OCI-LY1 (cell line): ENCODE measurements at regions not wholly inside any gene's neighbourhood (a gene's known extent, or its start where the extent isn't known, plus 50 kb on each side); places are given as distances from the start of the nearest gene placed in this dataset.

Experiments used
- H2AFZ ChIP-seq: fragments of 200-600 bp; sonication (generic), shearing (Covaris generic); 2 replicates; pipeline ENCODE4 v1.6.0; 2014; ENCODE audit warnings: antibody characterized with exemption, mild to moderate bottlenecking, low read length
- H3F3A ChIP-seq: fragments of 200-600 bp; sonication (generic), shearing (Covaris generic); 2 replicates; pipeline ENCODE4 v1.6.0; 2014; ENCODE audit warnings: mild to moderate bottlenecking, antibody characterized with exemption, low read length, moderate library complexity; ENCODE audit not compliant: insufficient read depth
- H3K27ac ChIP-seq: fragments of 200-600 bp; sonication (generic); 2 replicates; pipeline ENCODE4 v1.5.1; 2014; ENCODE audit warnings: low read length, mixed run types, mild to moderate bottlenecking, low read depth; ENCODE audit not compliant: poor library complexity, severe bottlenecking
- H3K27me3 ChIP-seq: fragments of 200-600 bp; sonication (generic); 2 replicates; pipeline ENCODE4 v1.6.0; 2014; ENCODE audit warnings: antibody characterized with exemption, mild to moderate bottlenecking, low read length, moderate library complexity; ENCODE audit not compliant: insufficient read depth
- H3K36me3 ChIP-seq: fragments of 200-600 bp; sonication (generic); 2 replicates; pipeline ENCODE4 v1.6.1; 2014; ENCODE audit warnings: mild to moderate bottlenecking, antibody characterized with exemption, low read length, moderate library complexity, mixed read lengths; ENCODE audit not compliant: insufficient read depth
- H3K4me1 ChIP-seq: fragments of 200-600 bp; sonication (generic); 2 replicates; pipeline ENCODE4 v1.5.1; 2014; ENCODE audit warnings: mild to moderate bottlenecking, low read length, moderate library complexity; ENCODE audit not compliant: insufficient read depth, severe bottlenecking
- H3K4me2 ChIP-seq: fragments of 200-600 bp; sonication (generic), shearing (Covaris generic); 2 replicates; pipeline ENCODE4 v1.6.1; 2014; ENCODE audit warnings: low read length
- H3K4me3 ChIP-seq: fragments of 200-600 bp; sonication (generic); 2 replicates; pipeline ENCODE4 v1.5.1; 2014; ENCODE audit warnings: low read length, low read depth, mild to moderate bottlenecking, mixed read lengths; ENCODE audit not compliant: poor library complexity, severe bottlenecking
- H3K79me2 ChIP-seq: fragments of 200-600 bp; shearing (Covaris generic); 2 replicates; pipeline ENCODE4 v1.6.1; 2016; ENCODE audit warnings: mixed run types, low read length, mixed read lengths; ENCODE audit not compliant: insufficient read depth
- H3K9ac ChIP-seq: fragments of 200-600 bp; sonication (generic), shearing (Covaris generic); 2 replicates; pipeline ENCODE4 v1.6.1; 2014; ENCODE audit warnings: mild to moderate bottlenecking, low read length, mixed read lengths
- H3K9me2 ChIP-seq: fragments of 200-600 bp; sonication (generic), shearing (Covaris generic); 2 replicates; pipeline ENCODE4 v1.6.1; 2014; ENCODE audit warnings: low read depth, mild to moderate bottlenecking, low read length, mixed read lengths
- H3K9me3 ChIP-seq: fragments of 200-600 bp; shearing (Covaris generic); 2 replicates; pipeline ENCODE4 v1.6.1; 2014; ENCODE audit warnings: low read length, mixed read lengths
- H4K20me1 ChIP-seq: fragments of 200-600 bp; sonication (generic), shearing (Covaris generic); 2 replicates; pipeline ENCODE4 v1.6.0; 2016; ENCODE audit warnings: mild to moderate bottlenecking, low read length; ENCODE audit not compliant: insufficient read depth
- CTCF ChIP-seq: fragments of 200-600 bp; sonication (generic), shearing (Covaris generic); IDR thresholded peaks from 2 replicates; pipeline ENCODE4 v1.5.1; 2017; ENCODE audit warnings: mild to moderate bottlenecking, antibody characterized with exemption, low read length, moderate library complexity, mixed read lengths
- EZH2 ChIP-seq: fragments of 200-600 bp; sonication (generic), shearing (Covaris generic); IDR thresholded peaks from 2 replicates; pipeline ENCODE4 v1.8.0; 2017; ENCODE audit warnings: borderline replicate concordance, mixed run types, mild to moderate bottlenecking, antibody characterized with exemption, low read length, moderate library complexity, mixed read lengths

- Histone ChIP-seq H3K27me3 (0 out of 2 replicates have a peak, but pooled peaks cover 3% of the 10 kb centered on the region), H3K9me2 (no peaks in the 10 kb centered on the region), H3K79me2 (no peaks in the 10 kb centered on the region), H3K4me2 (no peak overlapping the region), H3K9ac (no peak overlapping the region), H3F3A (no peaks in the 10 kb centered on the region), H3K4me3 (no peak overlapping the region), H2AFZ (no peak overlapping the region), H3K4me1 (no peaks in the 10 kb centered on the region), H3K36me3 (no peaks in the 10 kb centered on the region), H4K20me1 (no peaks in the 10 kb centered on the region), H3K27ac (no peak overlapping the region), H3K9me3 (no peaks in the 10 kb centered on the region)
- TF ChIP-seq CTCF (peak; percentile 44; the same call in 1 of the 2 replicates), EZH2 (no peak)
Measured at GRCh38 chr6:1498491-1499113, 109.2 kb downstream of the FOXF2 start.

GRCh38 chr6:1499777-1500176 is 109.9 kb upstream of the FOXC1 start:
- H3K9ac ChIP-seq, result no peak overlapping the region
- H3K9me3 ChIP-seq, result no peaks in the 10 kb centered on the region
- no peaks in the 10 kb centered on the region for H3K36me3 ChIP-seq
- no peaks in the 10 kb centered on the region for H3K4me1 ChIP-seq
- H3K27me3 ChIP-seq, result 0 out of 2 replicates have a peak, but pooled peaks cover 3% of the 10 kb centered on the region
- H3K79me2 ChIP-seq, result no peaks in the 10 kb centered on the region
- H3K27ac ChIP-seq, result no peak overlapping the region
- H3K4me2 ChIP-seq, result no peak overlapping the region
- H3F3A ChIP-seq, result no peaks in the 10 kb centered on the region
- TF ChIP-seq EZH2, result no peak
- no peaks in the 10 kb centered on the region for H3K9me2 ChIP-seq
- no peak overlapping the region for H2AFZ ChIP-seq
- no peaks in the 10 kb centered on the region for H4K20me1 ChIP-seq
- H3K4me3 ChIP-seq, result no peak overlapping the region

- H3K4me2 ChIP-seq, result no peak overlapping the region
- H3F3A ChIP-seq, result no peaks in the 10 kb centered on the region
- no peak overlapping the region for H3K9ac ChIP-seq
- H3K4me1 ChIP-seq, result no peaks in the 10 kb centered on the region
- no peak overlapping the region for H2AFZ ChIP-seq
- H4K20me1 ChIP-seq, result no peaks in the 10 kb centered on the region
- no peaks in the 10 kb centered on the region for H3K36me3 ChIP-seq
- no peaks in the 10 kb centered on the region for H3K27me3 ChIP-seq
- TF ChIP-seq EZH2 (no peak), CTCF (no peak)
- H3K4me3 ChIP-seq, result no peak overlapping the region
- no peaks in the 10 kb centered on the region for H3K9me2 ChIP-seq
- no peak overlapping the region for H3K27ac ChIP-seq
- H3K9me3 ChIP-seq, result no peaks in the 10 kb centered on the region
- H3K79me2 ChIP-seq, result no peaks in the 10 kb centered on the region
Measured at GRCh38 chr6:1500913-1501312, 108.8 kb upstream of the FOXC1 start.

- Histone ChIP-seq H3K27me3 (no peaks in the 10 kb centered on the region), H3K4me1 (no peaks in the 10 kb centered on the region), H3K27ac (no peak overlapping the region), H2AFZ (no peak overlapping the region), H3K4me3 (no peak overlapping the region), H3K4me2 (no peak overlapping the region), H3K36me3 (no peaks in the 10 kb centered on the region), H3K9me3 (no peaks in the 10 kb centered on the region), H3K79me2 (no peaks in the 10 kb centered on the region), H3K9ac (no peak overlapping the region), H3F3A (no peaks in the 10 kb centered on the region), H3K9me2 (no peaks in the 10 kb centered on the region), H4K20me1 (no peaks in the 10 kb centered on the region)
- no peak for TF ChIP-seq EZH2
- no peak for TF ChIP-seq CTCF
Measured at GRCh38 chr6:1502041-1502440, 107.7 kb upstream of the FOXC1 start.
